NCI-H2196 treated with DMSO at 0.1 percent for 48 hours (cell line): ENCODE measurements at regions not wholly inside any gene's neighbourhood (a gene's known extent, or its start where the extent isn't known, plus 50 kb on each side); places are given as distances from the start of the nearest gene placed in this dataset.
"Not testable (repeated sequence)": the region's sequence is repeated elsewhere in the genome, so short reads cannot be mapped to it uniquely, and the experiment has no call there.

Experiments used
- DNase-seq: peaks from one replicate; lab custom pipeline; 2025; ENCODE audit not compliant: unreplicated experiment; lab: John Stamatoyannopoulos, UW

DNA sequence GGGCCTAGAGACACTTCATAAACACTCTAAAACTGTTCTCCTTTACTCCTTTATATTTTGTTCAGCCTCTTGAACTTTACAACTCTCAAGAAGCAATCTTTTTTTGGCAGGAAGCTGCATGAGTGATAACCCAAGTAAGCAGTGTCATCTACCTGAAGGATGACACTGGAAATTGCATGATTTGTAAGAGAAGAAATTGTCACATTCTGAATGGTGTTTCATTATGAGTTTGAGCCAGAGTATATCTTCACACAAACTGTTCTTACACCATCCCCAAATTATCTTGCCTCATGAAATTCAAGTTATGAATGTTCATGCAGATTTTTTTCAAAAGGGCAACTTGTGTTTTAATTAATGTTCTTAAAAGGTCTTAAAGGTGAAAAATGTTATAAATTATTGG is 799.3 kb downstream of the TBC1D32 start:
- no peak for DNase-seq

DNA sequence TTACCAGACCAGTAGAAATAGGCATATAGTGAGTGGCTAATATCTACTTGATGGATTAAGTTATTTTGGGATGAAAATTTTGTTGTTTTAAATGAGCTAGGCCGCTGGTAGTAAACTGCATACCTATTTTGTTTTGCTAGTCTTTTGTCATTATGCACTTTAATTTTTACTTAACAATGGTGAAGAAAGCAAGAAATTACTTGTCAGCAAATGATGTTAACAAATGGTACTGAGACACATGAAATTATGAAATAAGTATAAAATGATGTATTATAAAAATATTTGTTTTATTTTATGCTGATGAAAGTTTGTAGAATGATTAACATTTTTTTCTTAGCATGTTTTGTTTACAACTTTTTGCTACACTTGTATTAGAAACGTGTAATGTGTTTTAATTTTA is 807.7 kb downstream of the TBC1D32 start:
- DNase-seq, result no peak

GRCh38 chr6:120514544-120514943 is 819.7 kb downstream of the TBC1D32 start:
- no peak for DNase-seq

GRCh38 chr6:120511712-120512111 is 822.6 kb downstream of the TBC1D32 start:
- no peak for DNase-seq

- no peak for DNase-seq
Observed at GRCh38 chr6:120498711-120499110, 835.6 kb downstream of the TBC1D32 start.

DNA sequence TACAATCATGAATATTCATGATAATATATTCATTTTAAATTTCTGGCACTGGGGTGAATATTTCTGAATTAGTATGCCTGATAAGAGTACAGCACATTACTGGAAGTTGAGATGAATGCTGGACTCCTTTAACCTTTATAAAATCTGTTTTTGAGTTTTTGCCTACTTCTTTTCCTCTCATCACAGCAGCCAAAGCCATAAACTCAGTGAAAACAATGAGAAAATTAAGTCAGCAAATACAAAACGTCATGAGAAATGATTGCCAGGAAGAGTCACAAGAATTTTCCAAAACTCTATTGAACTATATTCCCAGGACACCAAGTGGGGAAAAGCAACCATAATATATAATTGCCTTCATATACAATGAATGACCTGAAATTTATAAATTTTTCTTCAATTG is 837.6 kb downstream of the TBC1D32 start:
- DNase-seq, result no peak

GRCh38 chr6:120493505-120493904 is 840.8 kb downstream of the TBC1D32 start:
- no peak for DNase-seq

DNA sequence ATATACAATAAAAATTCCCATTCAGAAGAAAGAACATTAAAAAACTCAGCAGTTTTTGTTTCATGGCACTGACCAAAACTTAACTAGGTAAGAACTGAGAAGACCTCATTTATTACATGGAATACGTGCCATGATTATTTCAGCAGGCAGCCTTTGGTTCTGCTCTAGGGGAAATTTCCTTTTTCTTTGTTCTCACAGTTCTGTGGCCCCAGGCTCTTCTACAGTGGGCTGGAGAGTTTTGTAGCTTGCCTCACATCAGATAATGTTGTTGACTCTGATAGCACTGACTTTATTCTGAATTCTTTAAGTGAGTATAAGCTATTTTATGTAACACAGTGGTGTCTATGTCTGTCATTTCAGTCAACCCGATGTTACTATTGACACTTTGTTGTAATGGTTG is 844.3 kb downstream of the TBC1D32 start:
- no peak for DNase-seq

GRCh38 chr6:120484146-120484545 is 850.1 kb downstream of the TBC1D32 start:
- no peak for DNase-seq

DNA sequence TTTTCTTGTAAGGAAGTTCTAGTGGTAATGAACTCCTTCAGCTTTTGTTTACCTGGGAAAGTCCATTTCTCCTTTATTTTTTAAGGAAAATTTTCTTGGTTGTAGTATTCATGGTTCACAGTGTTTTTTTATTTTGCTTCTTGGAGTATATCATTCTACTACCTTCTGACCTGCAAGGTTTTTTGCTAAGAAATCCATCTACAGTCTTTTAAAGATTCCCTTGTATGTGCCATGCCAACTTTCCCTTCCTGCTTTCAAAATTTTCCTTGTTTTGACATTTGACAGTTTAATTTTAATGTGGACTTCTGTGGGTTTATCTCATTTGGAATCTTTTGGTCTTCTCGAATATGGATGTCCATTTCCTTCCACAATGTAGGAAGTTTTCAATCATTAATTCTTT is 855.6 kb downstream of the TBC1D32 start:
- DNase-seq, result no peak

GRCh38 chr6:120473804-120474203 is 860.5 kb downstream of the TBC1D32 start:
- no peak for DNase-seq

- no peak for DNase-seq
Observed at GRCh38 chr6:120468486-120468885, 865.8 kb downstream of the TBC1D32 start.

DNA sequence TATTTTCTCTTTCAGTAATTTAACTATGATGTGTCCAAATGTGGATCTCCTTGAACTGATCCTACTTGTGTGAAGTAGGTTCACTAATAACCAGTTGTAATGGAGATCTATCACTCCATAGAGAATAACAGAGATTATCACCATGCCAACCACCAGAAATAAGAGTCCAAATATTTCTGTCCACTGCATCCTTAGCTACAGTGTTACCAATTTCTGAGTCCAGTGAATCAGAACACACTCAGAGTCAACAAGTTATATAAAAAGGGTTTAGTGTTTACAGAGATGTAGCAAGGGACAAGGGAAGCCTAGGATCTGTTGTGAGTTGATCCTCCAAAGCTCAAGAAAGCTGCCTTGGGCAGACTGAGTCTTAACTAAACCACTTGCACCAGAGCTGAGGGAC is 882.8 kb downstream of the TBC1D32 start:
- no peak for DNase-seq

DNA sequence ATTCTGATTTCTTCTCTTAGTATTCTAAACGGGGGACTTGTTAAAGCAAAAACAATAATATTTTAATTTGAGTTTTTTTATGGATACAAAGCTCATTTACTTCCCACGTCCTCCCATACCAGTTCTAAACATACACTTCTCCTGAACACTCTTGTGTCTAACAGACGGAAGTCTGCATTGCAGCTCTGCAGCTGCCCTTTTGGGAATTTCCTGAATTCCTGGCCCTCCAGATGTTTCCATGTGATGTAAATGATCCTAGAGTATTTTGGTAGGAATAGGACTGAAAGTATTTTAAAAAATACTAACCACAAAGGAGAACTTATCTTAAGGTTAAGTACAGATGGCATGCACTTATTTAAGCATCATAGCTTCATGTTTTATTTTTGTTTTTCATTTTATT is 886.7 kb downstream of the TBC1D32 start:
- DNase-seq, result no peak

DNA sequence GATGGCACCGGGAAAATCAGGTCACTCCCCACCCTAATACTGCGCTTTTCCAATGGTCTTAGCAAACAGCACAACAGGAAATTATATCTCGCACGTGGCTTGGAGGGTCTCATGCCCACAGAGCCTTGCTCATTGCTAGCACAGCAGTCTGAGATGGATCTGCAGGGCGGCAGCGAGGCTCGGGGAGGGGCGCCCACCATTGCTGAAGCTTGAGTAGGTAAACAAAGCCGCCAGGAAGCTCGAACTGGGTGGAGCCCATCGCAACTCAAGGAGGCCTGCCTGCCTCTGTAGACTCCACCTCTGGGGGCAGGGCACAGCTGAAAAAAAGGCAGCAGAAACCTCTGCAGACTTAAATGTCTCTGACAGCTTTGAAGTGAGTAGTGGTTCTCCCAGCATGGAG is 901.4 kb downstream of the TBC1D32 start:
- DNase-seq, result not testable (repeated sequence)

DNA sequence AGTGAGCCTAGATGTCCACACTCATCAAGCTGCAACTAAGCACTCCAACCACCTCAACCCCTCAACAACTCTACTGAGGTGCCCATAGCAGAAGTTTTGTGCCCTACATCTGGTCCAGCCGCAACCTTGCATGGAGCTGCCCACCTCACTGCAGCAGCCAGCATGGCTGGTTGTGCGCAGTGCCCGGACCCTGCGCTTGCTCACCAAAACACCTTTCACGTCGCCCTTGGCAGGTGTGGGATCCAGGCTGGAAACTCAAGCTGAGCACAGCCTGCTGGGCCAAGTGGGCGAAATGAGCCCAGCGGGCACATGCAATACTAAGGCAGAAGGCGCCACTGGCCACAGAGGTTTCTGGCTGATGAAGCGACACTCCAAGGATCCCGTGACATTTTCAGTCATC is 902.4 kb downstream of the TBC1D32 start:
- DNase-seq, result no peak

GRCh38 chr6:120411394-120411793 is 922.9 kb downstream of the TBC1D32 start:
- DNase-seq, result no peak

DNA sequence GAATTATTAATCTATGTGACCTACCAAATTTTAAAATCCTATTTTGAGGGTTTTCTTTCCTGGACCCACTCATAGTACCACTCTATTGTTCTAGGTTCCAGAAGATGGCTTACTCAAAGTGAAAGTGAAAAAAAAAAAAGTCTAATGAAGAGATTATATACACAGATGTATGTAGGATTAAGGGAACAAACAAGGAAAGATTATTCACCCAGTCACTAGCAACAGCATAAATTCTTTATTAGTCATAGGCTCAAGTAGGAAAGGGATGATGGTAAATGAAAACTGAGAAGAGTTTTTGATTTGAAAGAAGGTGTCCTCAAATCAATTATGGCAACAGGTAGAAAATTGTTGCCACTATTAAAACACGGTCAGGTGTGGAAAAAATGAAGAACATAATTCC is 923.7 kb downstream of the TBC1D32 start:
- no peak for DNase-seq

GRCh38 chr6:120407696-120408095 is 926.6 kb downstream of the TBC1D32 start:
- no peak for DNase-seq

- no peak for DNase-seq
Observed at GRCh38 chr6:120405947-120406346, 928.3 kb downstream of the TBC1D32 start.

- no peak for DNase-seq
Observed at GRCh38 chr6:120395784-120396183, 938.5 kb downstream of the TBC1D32 start.

DNA sequence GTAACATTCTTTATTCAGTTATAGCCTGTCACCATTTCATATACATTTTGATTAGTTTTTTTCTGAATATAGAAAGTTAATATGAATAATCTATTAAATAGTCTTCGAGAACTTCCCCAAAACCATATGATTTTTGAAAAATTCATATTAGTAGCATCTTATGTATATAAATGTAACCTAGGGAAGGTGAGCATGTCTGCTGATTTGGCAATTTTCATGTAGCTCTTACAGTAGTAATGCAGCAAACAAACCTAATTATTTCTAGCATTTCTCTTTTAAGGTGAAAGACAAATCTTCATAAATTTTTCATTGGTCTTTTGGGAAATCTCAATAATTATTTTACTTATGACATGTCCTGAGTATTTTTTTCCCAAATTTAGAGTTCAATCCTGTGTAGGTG is 939.0 kb downstream of the TBC1D32 start:
- no peak for DNase-seq

GRCh38 chr6:120392941-120393340 is 941.3 kb downstream of the TBC1D32 start:
- DNase-seq, result no peak

DNA sequence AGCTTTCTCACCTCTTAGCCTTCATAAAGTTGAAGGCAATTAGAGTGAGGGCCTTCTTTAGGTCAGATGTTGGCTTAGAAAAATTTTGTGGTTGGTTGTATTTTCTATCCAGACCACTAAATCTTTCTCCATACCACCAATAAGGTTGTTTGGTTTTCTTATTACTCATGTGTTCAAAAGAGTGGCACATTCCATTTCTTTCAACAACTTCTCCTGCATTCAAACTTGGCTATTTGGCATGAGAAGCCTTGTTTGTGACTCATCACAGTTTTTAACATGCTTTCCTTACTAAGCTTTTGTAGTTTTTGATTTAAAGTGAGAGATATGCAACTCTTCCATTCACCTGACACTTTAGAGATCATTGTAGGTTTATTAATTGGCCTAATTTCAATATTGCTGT is 949.6 kb downstream of the TBC1D32 start:
- DNase-seq, result no peak
